ENCODE measurements at regions not wholly inside any gene's neighbourhood (a gene's known extent, or its start where the extent isn't known, plus 50 kb on each side); places are given as distances from the start of the nearest gene placed in this dataset.

- POLR2A ChIA-PET = no interaction called here
- no TSS peak for BruUV-seq (replicated peaks)
Measured at GRCh38 chr13:56902276-56902675, 238.4 kb upstream of the PRR20A start.

DNA sequence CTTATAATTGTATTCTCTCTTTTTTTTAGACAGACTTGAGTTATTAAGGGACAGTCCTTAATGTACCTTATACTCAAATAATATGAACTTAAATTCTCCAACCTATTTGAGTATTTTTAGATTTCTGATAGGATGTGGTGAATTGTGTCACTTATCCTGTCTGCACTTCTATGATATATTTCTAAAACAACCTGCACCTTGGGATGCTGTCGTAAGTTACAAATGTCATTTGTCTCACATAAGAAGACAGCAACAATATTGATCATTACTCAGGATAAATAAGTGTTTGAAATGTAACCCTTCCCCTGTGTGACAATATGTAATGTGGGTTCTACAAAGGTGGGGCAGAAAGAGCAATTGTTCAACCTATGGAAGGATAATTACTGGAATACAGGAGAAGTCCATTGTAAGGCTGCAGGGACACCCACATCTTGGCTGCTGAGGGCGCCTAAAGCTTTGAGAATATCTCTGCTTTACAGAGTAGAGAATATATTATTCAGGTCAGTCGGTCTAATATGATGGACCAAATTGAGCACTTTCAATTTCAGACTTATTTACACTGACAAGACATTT lies 236.9 kb upstream of the PRR20A start:
- no peak overlapping the region for H3K9ac ChIP-seq (replicated peaks; ENCODE audit: extremely low read depth, insufficient read depth, low read length)
- no peak for FAIRE-seq
- intact Hi-C loops (cut with micrococcal nuclease) (no loop called here), dilution Hi-C loops (cut with MboI; ENCODE audit: extremely low pct_ligation_motif_present, low sequenced_read_pairs) (no loop called here)
- H3K4me3 ChIP-seq (replicated peaks in 1 of 3; ENCODE audit: insufficient read depth in 1 of 3, low read depth in 1 of 3, low read length in 3 of 3) = no peak overlapping the region
- no peaks in the 10 kb centered on the region for H3K79me2 ChIP-seq (ENCODE audit: control insufficient read depth, insufficient read depth, low read length)
- H2AFZ ChIP-seq (ENCODE audit: low read depth, low read length) = no peak overlapping the region
- H4K20me1 ChIP-seq (replicated peaks; ENCODE audit: control insufficient read depth, extremely low read depth, insufficient read depth, low read length) = no peaks in the 10 kb centered on the region
- H3K4me2 ChIP-seq (ENCODE audit: insufficient read depth, low read length) = no peak overlapping the region
- H3K4me1 ChIP-seq (ENCODE audit: control insufficient read depth, extremely low read depth, insufficient read depth, low read length) = peaks cover 10% of the 10 kb centered on the region
- no peaks in the 10 kb centered on the region for H3K9me3 ChIP-seq (replicated peaks; ENCODE audit: control insufficient read depth, insufficient read depth, low read length)
- no peaks in the 10 kb centered on the region for H3K9me1 ChIP-seq (replicated peaks; ENCODE audit: control insufficient read depth, extremely low read depth, insufficient read depth, low read length)
- H3K27ac ChIP-seq (ENCODE audit: insufficient read depth, low read depth, low read length) = no peak overlapping the region
- BruUV-seq (replicated peaks) = no TSS peak
- H3K36me3 ChIP-seq (ENCODE audit: control insufficient read depth in 2 of 2, extremely low read depth in 1 of 2, insufficient read depth in 2 of 2, low read length in 2 of 2) = no peaks in the 10 kb centered on the region
- ChIA-PET CTCF (interaction anchor here (1.2 to 1.8 kb wide), 2 partner anchors 9 to 13 kb away, joined by 5 read pairs; no protein-coding TSS in a partner anchor), POLR2A (no interaction called here)
- no peak for DNase-seq (ENCODE audit: low read depth, low spot score)
- no peaks in the 10 kb centered on the region for H3K27me3 ChIP-seq (ENCODE audit: control insufficient read depth in 2 of 2, insufficient read depth in 2 of 2, low read length in 2 of 2)
- TF ChIP-seq FOS (IDR thresholded peaks at IDR 0.05; ENCODE audit: borderline replicate concordance, insufficient read depth, low read length) (no peak), CTCF (IDR thresholded peaks at IDR 0.05; ENCODE audit: extremely low read depth in 1 of 2, insufficient read depth in 1 of 2, low read depth in 1 of 2, low read length in 2 of 2) (no peak), MYC (IDR thresholded peaks at IDR 0.05; ENCODE audit: low read depth, low read length) (no peak), POLR2A (IDR thresholded peaks at IDR 0.05; ENCODE audit: low read depth, low read length) (no peak), JUN (IDR thresholded peaks at IDR 0.05; ENCODE audit: borderline replicate concordance, insufficient read depth, insufficient read length, low read depth) (no peak), EZH2 (IDR thresholded peaks at IDR 0.05; ENCODE audit: borderline replicate concordance, low read depth, low read length, severe bottlenecking) (no peak), POLR2AphosphoS5 (IDR thresholded peaks at IDR 0.05; ENCODE audit: insufficient read depth, low read depth, low read length) (no peak), GATA2 (IDR thresholded peaks at IDR 0.05; ENCODE audit: insufficient read depth, insufficient read length, low read depth, low read length) (no peak)
- TF ChIP-seq, protein P1, sequence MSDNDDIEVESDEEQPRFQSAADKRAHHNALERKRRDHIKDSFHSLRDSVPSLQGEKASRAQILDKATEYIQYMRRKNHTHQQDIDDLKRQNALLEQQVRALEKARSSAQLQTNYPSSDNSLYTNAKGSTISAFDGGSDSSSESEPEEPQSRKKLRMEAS (IDR thresholded peaks at IDR 0.05; ENCODE audit: insufficient read depth, insufficient read length) = no peak

More at GRCh38 chr13:56902276-56902675, 238.4 kb upstream of the PRR20A start:
- Histone ChIP-seq H3K27ac (ENCODE audit: insufficient read depth, low read depth, low read length) (no peak overlapping the region), H3K4me2 (ENCODE audit: insufficient read depth, low read length) (no peak overlapping the region), H4K20me1 (replicated peaks; ENCODE audit: control insufficient read depth, extremely low read depth, insufficient read depth, low read length) (no peaks in the 10 kb centered on the region), H3K9me1 (replicated peaks; ENCODE audit: control insufficient read depth, extremely low read depth, insufficient read depth, low read length) (no peaks in the 10 kb centered on the region), H3K36me3 (ENCODE audit: control insufficient read depth in 2 of 2, extremely low read depth in 1 of 2, insufficient read depth in 2 of 2, low read length in 2 of 2) (no peaks in the 10 kb centered on the region), H3K79me2 (ENCODE audit: control insufficient read depth, insufficient read depth, low read length) (no peaks in the 10 kb centered on the region), H3K4me1 (ENCODE audit: control insufficient read depth, extremely low read depth, insufficient read depth, low read length) (peaks cover 3% of the 10 kb centered on the region), H3K4me3 (replicated peaks in 1 of 3; ENCODE audit: insufficient read depth in 1 of 3, low read depth in 1 of 3, low read length in 3 of 3) (no peak overlapping the region), H3K27me3 (ENCODE audit: control insufficient read depth in 2 of 2, insufficient read depth in 2 of 2, low read length in 2 of 2) (no peaks in the 10 kb centered on the region), H3K9ac (replicated peaks; ENCODE audit: extremely low read depth, insufficient read depth, low read length) (no peak overlapping the region), H3K9me3 (replicated peaks; ENCODE audit: control insufficient read depth, insufficient read depth, low read length) (no peaks in the 10 kb centered on the region), H2AFZ (ENCODE audit: low read depth, low read length) (no peak overlapping the region)
- no peak for FAIRE-seq
- intact Hi-C loops (cut with micrococcal nuclease) = no loop called here
- no peak for TF ChIP-seq MYC (IDR thresholded peaks at IDR 0.05; ENCODE audit: low read depth, low read length)
- TF ChIP-seq POLR2AphosphoS5 (IDR thresholded peaks at IDR 0.05; ENCODE audit: insufficient read depth, low read depth, low read length) = no peak
- TF ChIP-seq EZH2 (IDR thresholded peaks at IDR 0.05; ENCODE audit: borderline replicate concordance, low read depth, low read length, severe bottlenecking) = no peak
- CTCF ChIA-PET = no interaction called here
- no peak for DNase-seq (ENCODE audit: low read depth, low spot score)
- dilution Hi-C loops (cut with MboI; ENCODE audit: extremely low pct_ligation_motif_present, low sequenced_read_pairs) = no loop called here
